Prostate gland (tissue), 2 donors: ENCODE measurements at regions not wholly inside any gene's neighbourhood (a gene's known extent, or its start where the extent isn't known, plus 50 kb on each side); places are given as distances from the start of the nearest gene placed in this dataset.

Experiments used
- CTCF ChIP-seq, 4 experiments: fragments of 200-600 bp in 2 of 4; fragments of 450-650 bp in 2 of 4; sonication (generic) in 2 of 4; IDR thresholded peaks; 1 replicate in 3 of 4; 2 replicates in 1 of 4; pipeline ENCODE4 v1.5.1; 2016 to 2019; ENCODE audit warnings: antibody characterized with exemption in 4 of 4, mild to moderate bottlenecking in 2 of 4, moderate library complexity in 2 of 4
- POLR2A ChIP-seq: fragments of 450-650 bp; IDR thresholded peaks from one replicate; pipeline ENCODE4 v1.6.1; 2016; ENCODE audit warnings: antibody characterized with exemption, mild to moderate bottlenecking
- POLR2AphosphoS5 ChIP-seq: sonication (generic); formaldehyde crosslinking; IDR thresholded peaks from one replicate; pipeline ENCODE4 v1.6.1; 2017; ENCODE audit warnings: antibody characterized with exemption

GRCh38 chr1:58011978-58012377, 534.5 kb downstream of the OMA1 start:
- no peak for TF ChIP-seq CTCF (IDR thresholded peaks at IDR 0.05)
- TF ChIP-seq POLR2A = no peak
- no peak for TF ChIP-seq POLR2AphosphoS5
